ENCODE measurements at regions not wholly inside any gene's neighbourhood (a gene's known extent, or its start where the extent isn't known, plus 50 kb on each side); places are given as distances from the start of the nearest gene placed in this dataset.

GRCh38 chr17:77481476-77482374, 341.0 kb downstream of the SEC14L1 start:
- no peak for TF ChIP-seq CTCF (IDR thresholded peaks at IDR 0.05)
- no peak for TF ChIP-seq POLR2A (IDR thresholded peaks at IDR 0.05)
